A549 (cell line): ENCODE measurements at regions not wholly inside any gene's neighbourhood (a gene's known extent, or its start where the extent isn't known, plus 50 kb on each side); places are given as distances from the start of the nearest gene placed in this dataset.

Experiments used
- ATAC-seq, 2 experiments: fragments of 200-7000 bp in 1 of 2; fragments of >200 bp in 1 of 2; cut with Nextera tagmentation in 1 of 2; cut with Tn5 transposase in 1 of 2; 3 replicates each; pipeline versions ENCODE4 v1.8.0 to v1.9.1; 2018 to 2020; ENCODE audit warnings: mild to moderate bottlenecking in 1 of 2, moderate library complexity in 1 of 2
- CTCF ChIA-PET: fragments of 300-600 bp; sonication (Branson Sonifier 250); formaldehyde crosslinking; extraction: SDS; loops from one replicate; lab custom pipeline; 2021; ENCODE audit warnings: antibody characterized with exemption, inconsistent platforms; lab: Yijun Ruan, JAX
- POLR2A ChIA-PET: fragments of 350-600 bp; formaldehyde crosslinking; extraction: SDS; loops from one replicate; lab custom pipeline; 2021; ENCODE audit warnings: antibody characterized with exemption, inconsistent platforms; lab: Yijun Ruan, JAX
- DNase-seq, 2 experiments: peaks; one replicate each; pipeline versions ENCODE4 v3.0.0 to v3.0.0-alpha.2; 2011 to 2016; ENCODE audit warnings: low read depth in 1 of 2, low spot score in 1 of 2
- FAIRE-seq: peaks from 2 replicates; lab custom pipeline; 2011; peaks lifted over from hg19 to GRCh38; lab: Jason Lieb, UNC
- H3K27ac ChIP-seq, 2 experiments: fragments of >200 bp; sonication (Bioruptor Twin); formaldehyde crosslinking; 3 replicates each; pipeline ENCODE4 v1.5.1; 2016 to 2017
- H3K4me1 ChIP-seq: fragments of >200 bp; sonication (Bioruptor Twin); formaldehyde crosslinking; 3 replicates; pipeline ENCODE4 v1.6.1; 2016
- H3K4me2 ChIP-seq: fragments of >200 bp; sonication (Bioruptor Twin); formaldehyde crosslinking; 3 replicates; pipeline ENCODE4 v1.6.1; 2016
- H3K4me3 ChIP-seq: fragments of >200 bp; sonication (Bioruptor Twin); formaldehyde crosslinking; 3 replicates; pipeline ENCODE4 v1.5.1; 2016
- H3K9me3 ChIP-seq: fragments of >200 bp; sonication (Bioruptor Twin); formaldehyde crosslinking; 3 replicates; pipeline ENCODE4 v1.6.1; 2016
- ATOH8 ChIP-seq: fragments of 250-450 bp; sonication (Bioruptor Pico); IDR thresholded peaks from 2 replicates; pipeline ENCODE4 v1.5.0; 2020; ENCODE audit warnings: low read depth, mild to moderate bottlenecking, moderate library complexity
- BCL3 ChIP-seq: fragments of >200 bp; sonication (Bioruptor Twin); formaldehyde crosslinking; IDR thresholded peaks from 3 replicates; pipeline ENCODE4 v1.6.1; 2016
- CBX8 ChIP-seq: fragments of 200-600 bp; sonication (generic); IDR thresholded peaks from 2 replicates; pipeline ENCODE4 v1.6.1; 2016
- CEBPB ChIP-seq, 2 experiments: fragments of >200 bp in 1 of 2; sonication (Bioruptor Twin) in 1 of 2; formaldehyde crosslinking in 1 of 2; IDR thresholded peaks; 2 replicates each; pipeline ENCODE4 v1.6.1; 2012 to 2016
- CHD2 ChIP-seq: fragments of 150-350 bp; IDR thresholded peaks from 2 replicates; pipeline ENCODE4 v1.6.1; 2014; ENCODE audit warnings: low read length; ENCODE audit not compliant: partially characterized antibody
- CHD4 ChIP-seq: fragments of 200-600 bp; sonication (generic); IDR thresholded peaks from 2 replicates; pipeline ENCODE4 v1.6.1; 2016; ENCODE audit warnings: antibody characterized with exemption, mild to moderate bottlenecking, borderline replicate concordance
- E2F6 ChIP-seq: IDR thresholded peaks from 2 replicates; pipeline ENCODE4 v1.6.1; 2012; ENCODE audit warnings: low read depth, borderline replicate concordance
- FOXS1 ChIP-seq: fragments of 250-450 bp; sonication (Bioruptor Pico); IDR thresholded peaks from 2 replicates; pipeline ENCODE4 v1.5.0; 2020; ENCODE audit warnings: mild to moderate bottlenecking, moderate library complexity
- HDAC2 ChIP-seq: fragments of 200-600 bp; sonication (generic); IDR thresholded peaks from 2 replicates; pipeline ENCODE4 v1.6.1; 2016
- HES2 ChIP-seq: fragments of >200 bp; sonication (Bioruptor Twin); formaldehyde crosslinking; IDR thresholded peaks from 2 replicates; pipeline ENCODE4 v1.6.1; 2016
- HEYL ChIP-seq: fragments of 250-450 bp; sonication (Bioruptor Pico); IDR thresholded peaks from 2 replicates; pipeline ENCODE4 v1.8.0; 2021; ENCODE audit warnings: mild to moderate bottlenecking, moderate library complexity
- JUNB ChIP-seq: fragments of >200 bp; sonication (Bioruptor Twin); formaldehyde crosslinking; IDR thresholded peaks from 2 replicates; pipeline ENCODE4 v1.6.1; 2016
- KDM5A ChIP-seq: fragments of 200-600 bp; sonication (generic); IDR thresholded peaks from 2 replicates; pipeline ENCODE4 v1.6.1; 2016; ENCODE audit warnings: antibody characterized with exemption, mild to moderate bottlenecking
- MAX ChIP-seq: IDR thresholded peaks from 2 replicates; pipeline ENCODE4 v1.6.1; 2012
- MAZ ChIP-seq: fragments of 150-350 bp; IDR thresholded peaks from 2 replicates; pipeline ENCODE4 v1.6.1; 2014; ENCODE audit warnings: antibody characterized with exemption, low read depth, low read length, borderline replicate concordance
- POLR2A ChIP-seq: IDR thresholded peaks from 2 replicates; pipeline ENCODE4 v1.6.1; 2012; ENCODE audit warnings: mild to moderate bottlenecking, low read length
- RAD21 ChIP-seq, 2 experiments: fragments of >200 bp in 1 of 2; sonication (Bioruptor Twin) in 1 of 2; formaldehyde crosslinking in 1 of 2; IDR thresholded peaks in 1 of 2; conservative IDR thresholded peaks in 1 of 2; 2 replicates in 1 of 2; 3 replicates in 1 of 2; pipeline ENCODE4 v1.6.1; 2012 to 2018; ENCODE audit warnings: inconsistent platforms in 1 of 2
- REST ChIP-seq: fragments of 200-600 bp; sonication (generic); IDR thresholded peaks from 2 replicates; pipeline ENCODE4 v1.6.1; 2016; ENCODE audit warnings: antibody characterized with exemption, mild to moderate bottlenecking, moderate library complexity
- RNF2 ChIP-seq: fragments of 200-600 bp; sonication (generic); IDR thresholded peaks from 2 replicates; pipeline ENCODE4 v1.6.1; 2016; ENCODE audit warnings: low read depth, mild to moderate bottlenecking, antibody characterized with exemption, moderate library complexity, borderline replicate concordance
- SREBF2 ChIP-seq: fragments of 450-650 bp; IDR thresholded peaks from 2 replicates; pipeline ENCODE4 v1.6.1; 2014; ENCODE audit warnings: mild to moderate bottlenecking, moderate library complexity
- TP53 ChIP-seq: fragments of 250-450 bp; sonication (Bioruptor Pico); IDR thresholded peaks from 2 replicates; pipeline ENCODE4 v1.5.0; 2021; ENCODE audit warnings: mild to moderate bottlenecking, moderate library complexity
- ZFP36 ChIP-seq: fragments of 450-650 bp; IDR thresholded peaks from 2 replicates; pipeline ENCODE4 v1.6.1; 2014; ENCODE audit warnings: borderline replicate concordance; ENCODE audit not compliant: partially characterized antibody
- ZSCAN20 ChIP-seq: fragments of 250-450 bp; sonication (Bioruptor Pico); IDR thresholded peaks from 2 replicates; pipeline ENCODE4 v1.8.0; 2022; ENCODE audit warnings: mild to moderate bottlenecking, moderate library complexity
- whole genome bisulfite sequencing: methylation state at CpG from one replicate; pipeline ENCODE4 v1.1.6; 2017; ENCODE audit errors: missing lambda C conversion rate; 5-methylcytosine and 5-hydroxymethylcytosine counted together

GRCh38 chr7:67542916-67543315, 546.3 kb downstream of the TYW1 start (continued):
- TF ChIP-seq REST (no peak), MAX (no peak), SREBF2 (no peak), POLR2A (no peak), KDM5A (no peak)

GRCh38 chr7:67547183-67547907, 550.7 kb downstream of the TYW1 start:
- no peak for DNase-seq
- ChIA-PET CTCF (no interaction called here), POLR2A (no interaction called here)
- Histone ChIP-seq H3K4me3 (no peak overlapping the region), H3K4me2 (no peak overlapping the region), H3K9me3 (no peaks in the 10 kb centered on the region), H3K4me1 (no peaks in the 10 kb centered on the region), H3K27ac (no peak overlapping the region)
- 15% methylated on average over 7 of the region's 7 CpGs for WGBS
- peak in 1 of 2 experiments; percentile 32; a peak in 1 of 4 replicates for TF ChIP-seq CEBPB (IDR thresholded peaks at IDR 0.05)
- no peak for TF ChIP-seq RAD21 (conservative IDR thresholded peaks at IDR 0.05 in 1 of 2, IDR thresholded peaks at IDR 0.05 in 1 of 2)
- no peak for TF ChIP-seq HDAC2
- FAIRE-seq = no peak
- ATAC-seq = no peak

GRCh38 chr7:67549126-67549525, 552.5 kb downstream of the TYW1 start:
- Histone ChIP-seq H3K4me1 (no peaks in the 10 kb centered on the region), H3K9me3 (no peaks in the 10 kb centered on the region), H3K4me2 (no peak overlapping the region), H3K27ac (no peak overlapping the region), H3K4me3 (no peak overlapping the region)
- TF ChIP-seq MAZ = no peak
- TF ChIP-seq ZFP36 = no peak
- TF ChIP-seq HEYL (CRISPR knock-in tag) = no peak
- TF ChIP-seq FOXS1 (CRISPR knock-in tag) = no peak
- no peak for TF ChIP-seq BCL3
- TF ChIP-seq HES2 = no peak
- TF ChIP-seq HDAC2 = no peak
- no peak for TF ChIP-seq JUNB
- no peak for TF ChIP-seq RNF2
- no peak for TF ChIP-seq POLR2A
- no peak for TF ChIP-seq CBX8
- TF ChIP-seq E2F6 = no peak
- TF ChIP-seq CHD2 = no peak
- no peak for TF ChIP-seq TP53 (CRISPR knock-in tag)
- TF ChIP-seq CEBPB (IDR thresholded peaks at IDR 0.05) = no peak
- no peak for TF ChIP-seq ZSCAN20 (CRISPR knock-in tag)
- TF ChIP-seq CHD4 = no peak
- TF ChIP-seq RAD21 (conservative IDR thresholded peaks at IDR 0.05 in 1 of 2, IDR thresholded peaks at IDR 0.05 in 1 of 2) = no peak
- TF ChIP-seq ATOH8 (CRISPR knock-in tag) = no peak
- ChIA-PET CTCF (interaction anchor here (0.6 kb wide), 1 partner anchor 72 kb away, joined by 3 read pairs; no protein-coding TSS in a partner anchor), POLR2A (no interaction called here)
- no peak for ATAC-seq
- no peak for DNase-seq
- 31% methylated on average over 3 of the region's 3 CpGs for WGBS
- no peak for FAIRE-seq
